HL-60/S4 (cell line): ENCODE measurements at regions not wholly inside any gene's neighbourhood (a gene's known extent, or its start where the extent isn't known, plus 50 kb on each side); places are given as distances from the start of the nearest gene placed in this dataset.

Source experiments
- in situ Hi-C: fragments of 300-500 bp; cut with MboI; formaldehyde crosslinking; loops from 2 replicates; pipeline ENCODE4 v1.14.3; 2022; ENCODE audit warnings: low sequenced_read_pairs

DNA sequence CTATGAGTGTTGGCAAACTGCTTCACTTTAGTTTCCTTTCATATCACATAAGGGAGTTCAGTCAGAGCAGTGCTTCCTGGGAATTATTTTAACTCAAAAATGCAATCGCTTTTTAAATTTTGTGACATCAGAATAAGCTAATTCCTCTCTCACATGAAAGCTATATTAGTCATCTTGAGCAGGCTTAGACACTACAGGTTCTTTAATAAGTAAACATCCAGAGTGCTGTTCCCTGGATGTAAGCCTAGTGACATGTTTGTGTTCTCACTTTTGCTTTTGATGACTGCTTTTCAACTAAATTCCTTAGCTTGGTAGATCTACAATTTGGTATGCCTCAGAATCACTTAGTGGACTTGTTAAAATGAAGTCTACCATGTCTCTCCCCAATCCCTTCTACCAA lies 252.7 kb upstream of the POU3F2 start:
- in situ Hi-C loops, result no loop called here

DNA sequence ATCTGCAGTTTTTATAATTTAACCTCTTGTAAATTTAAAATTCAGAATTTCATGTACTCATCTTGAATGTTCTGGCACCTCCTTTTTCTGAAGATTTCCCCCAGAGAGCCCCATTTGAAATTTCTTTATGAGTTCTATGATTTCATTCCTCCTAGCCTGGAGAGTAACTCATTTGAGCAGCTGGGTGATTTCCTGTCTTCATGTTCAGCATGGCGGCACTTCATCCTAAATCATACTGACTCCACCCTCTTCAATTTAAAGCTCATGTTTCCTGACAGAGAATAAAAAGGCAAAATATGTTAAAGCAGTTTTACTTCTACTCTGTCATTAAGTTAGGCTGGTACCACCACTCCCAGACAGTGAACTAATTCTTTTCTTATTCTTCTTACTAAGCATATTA lies 250.9 kb upstream of the POU3F2 start:
- in situ Hi-C loops, result no loop called here

DNA sequence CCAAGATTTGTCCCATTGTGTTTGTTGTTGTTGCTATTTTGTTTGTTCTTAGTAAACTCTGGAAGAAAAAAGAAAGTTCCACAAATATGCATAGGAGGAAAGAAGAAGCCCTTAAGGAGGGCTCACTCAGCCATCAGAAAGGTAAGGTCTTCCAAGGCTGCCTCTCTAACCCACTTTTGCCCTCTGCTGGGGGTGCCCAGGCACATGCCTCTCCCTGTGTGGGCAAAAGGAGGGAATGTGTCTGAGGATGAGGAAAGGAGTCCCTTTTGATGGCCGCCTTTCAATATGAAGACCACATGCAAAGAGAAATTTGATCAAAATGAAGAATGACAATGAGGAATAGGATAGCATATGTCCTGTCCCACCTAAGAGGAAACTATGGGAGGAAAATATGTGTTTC lies 248.2 kb upstream of the POU3F2 start:
- in situ Hi-C loops, result no loop called here

DNA sequence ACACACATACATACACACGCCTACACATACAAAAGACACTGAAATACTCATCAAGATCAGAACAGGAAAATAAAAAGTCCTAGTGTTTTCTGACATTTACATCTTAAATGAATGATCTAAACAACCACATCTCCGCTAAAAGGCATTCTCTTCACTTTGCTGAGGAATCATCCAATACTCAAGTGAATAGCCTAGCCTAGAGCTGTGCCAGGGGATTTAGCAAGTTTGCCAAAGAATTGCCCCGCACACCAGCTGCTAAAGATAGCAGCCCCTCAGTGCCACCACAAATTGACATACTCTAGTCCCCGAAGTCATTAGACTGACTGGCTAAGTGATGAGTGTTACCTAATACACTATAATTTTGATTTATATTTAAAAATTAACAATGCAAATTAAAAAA lies 246.8 kb upstream of the POU3F2 start:
- in situ Hi-C loops, result no loop called here

DNA sequence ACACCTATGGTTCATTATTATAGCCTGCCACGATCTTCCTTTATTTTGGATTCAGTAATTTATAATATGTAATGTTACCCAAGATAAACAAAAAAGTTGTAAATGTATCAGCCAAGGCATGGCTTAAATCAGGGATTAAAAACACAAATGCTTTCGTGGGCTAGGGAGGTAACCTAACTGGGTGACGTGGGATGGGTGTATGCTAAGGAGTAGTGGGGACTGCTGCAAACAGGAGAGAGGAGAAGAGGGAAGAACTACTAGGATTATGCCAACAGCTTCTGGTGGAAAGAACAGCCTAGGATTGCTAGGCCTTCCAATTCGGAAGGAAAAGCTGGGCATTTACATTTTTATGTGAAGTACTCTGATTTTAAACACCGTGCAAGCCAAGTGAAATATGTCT lies 244.8 kb upstream of the POU3F2 start:
- in situ Hi-C loops, result no loop called here

DNA sequence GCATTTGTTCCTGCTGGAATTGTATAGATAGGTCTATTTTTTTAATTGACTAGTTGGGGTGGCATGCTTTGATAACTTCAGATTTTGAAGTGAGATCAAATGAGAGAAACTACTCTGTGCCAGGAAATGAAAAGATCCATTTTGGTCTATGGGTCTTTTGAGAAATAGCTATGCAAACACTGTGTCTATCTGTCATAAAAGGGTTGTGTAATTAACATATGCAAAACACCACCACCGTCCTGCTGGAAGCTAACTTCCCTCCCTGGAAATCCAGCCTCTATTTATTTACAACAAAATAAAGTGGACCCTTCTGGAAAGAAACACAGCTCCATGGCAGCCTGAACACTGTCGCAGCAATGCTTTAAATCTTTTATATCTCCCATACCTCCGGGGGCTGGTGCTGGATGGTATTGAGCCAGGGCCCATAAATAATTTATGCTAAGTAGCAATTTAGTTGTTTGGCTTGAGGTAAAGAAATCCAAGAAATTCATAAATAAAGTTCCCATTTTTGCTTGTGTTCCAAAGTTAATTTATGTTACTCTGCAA lies 244.2 kb upstream of the POU3F2 start:
- in situ Hi-C loops, result no loop called here

DNA sequence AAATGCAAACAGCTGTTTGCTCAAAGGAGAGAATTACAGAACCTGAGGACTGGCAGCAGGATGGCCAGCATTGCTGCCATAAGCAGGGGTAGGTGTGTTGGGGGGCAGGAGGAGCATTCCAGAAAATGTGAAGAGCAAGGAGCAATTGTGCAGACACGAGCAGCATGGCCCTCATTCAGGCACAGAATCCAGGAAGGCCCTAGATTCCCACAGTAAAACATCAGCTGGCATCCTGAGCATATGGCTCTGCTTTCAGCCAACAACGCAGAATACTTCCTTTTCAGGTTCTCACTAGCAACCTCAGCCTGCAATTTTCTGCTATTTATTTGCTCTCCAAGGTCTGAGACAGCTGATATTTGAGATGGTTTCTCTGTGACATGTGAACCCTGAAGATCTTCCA lies 243.4 kb upstream of the POU3F2 start:
- in situ Hi-C loops, result no loop called here

DNA sequence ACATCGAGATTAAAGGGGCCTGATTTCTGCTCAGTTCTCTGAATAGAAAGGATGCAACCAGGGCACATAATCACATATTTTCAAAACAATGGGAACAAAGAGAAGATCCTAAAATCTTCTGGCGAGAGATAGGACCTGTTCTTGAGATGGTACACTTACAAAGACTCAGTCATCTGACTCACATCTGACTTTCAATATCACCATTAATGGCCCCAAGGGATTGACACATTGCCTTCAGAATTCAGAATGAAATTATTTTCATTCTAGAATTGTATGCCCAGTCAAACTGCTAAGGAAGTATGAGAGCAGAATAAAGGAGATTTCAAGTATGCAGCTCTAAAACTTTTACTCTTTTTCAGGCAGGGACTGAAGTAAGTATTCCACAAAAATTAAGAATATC lies 240.7 kb upstream of the POU3F2 start:
- in situ Hi-C loops, result no loop called here

DNA sequence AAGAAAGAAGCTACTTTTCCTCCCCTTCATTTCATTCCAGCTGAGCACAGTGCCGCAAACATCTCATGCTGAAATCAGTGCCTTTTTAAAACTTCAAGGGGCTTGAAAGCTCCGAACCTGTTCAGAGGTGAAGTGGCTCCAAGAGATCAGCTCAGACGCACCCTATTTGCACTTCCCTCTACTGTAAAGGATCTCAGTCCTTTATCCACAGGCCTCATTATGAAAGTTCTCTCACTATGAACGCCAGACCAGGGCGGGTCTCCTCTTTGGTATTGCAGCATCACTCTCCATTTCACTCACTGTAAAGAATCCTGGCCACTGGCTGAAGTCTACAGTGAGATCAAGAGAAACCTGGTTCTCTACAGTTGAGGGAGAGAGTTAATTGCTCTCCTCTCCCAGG lies 232.7 kb upstream of the POU3F2 start:
- in situ Hi-C loops, result no loop called here

DNA sequence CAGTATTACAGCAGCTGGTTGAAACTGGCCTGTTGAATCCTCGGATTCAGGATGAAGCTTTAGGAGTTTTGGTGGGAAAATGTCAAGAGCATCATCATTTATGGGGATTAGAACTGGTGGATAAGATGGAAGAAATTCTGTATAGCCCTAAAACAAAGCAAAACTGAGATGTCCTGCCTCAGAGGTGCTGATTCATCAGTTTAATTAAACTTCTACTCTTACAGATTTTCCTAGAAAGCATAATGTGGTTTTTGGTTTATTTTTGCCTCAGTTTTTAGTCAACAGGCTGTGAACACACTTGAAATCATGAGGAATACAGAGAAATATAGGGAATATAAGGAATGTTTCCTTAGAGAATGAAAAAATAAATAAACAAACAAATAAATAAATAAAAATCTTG lies 228.7 kb upstream of the POU3F2 start:
- in situ Hi-C loops, result no loop called here

DNA sequence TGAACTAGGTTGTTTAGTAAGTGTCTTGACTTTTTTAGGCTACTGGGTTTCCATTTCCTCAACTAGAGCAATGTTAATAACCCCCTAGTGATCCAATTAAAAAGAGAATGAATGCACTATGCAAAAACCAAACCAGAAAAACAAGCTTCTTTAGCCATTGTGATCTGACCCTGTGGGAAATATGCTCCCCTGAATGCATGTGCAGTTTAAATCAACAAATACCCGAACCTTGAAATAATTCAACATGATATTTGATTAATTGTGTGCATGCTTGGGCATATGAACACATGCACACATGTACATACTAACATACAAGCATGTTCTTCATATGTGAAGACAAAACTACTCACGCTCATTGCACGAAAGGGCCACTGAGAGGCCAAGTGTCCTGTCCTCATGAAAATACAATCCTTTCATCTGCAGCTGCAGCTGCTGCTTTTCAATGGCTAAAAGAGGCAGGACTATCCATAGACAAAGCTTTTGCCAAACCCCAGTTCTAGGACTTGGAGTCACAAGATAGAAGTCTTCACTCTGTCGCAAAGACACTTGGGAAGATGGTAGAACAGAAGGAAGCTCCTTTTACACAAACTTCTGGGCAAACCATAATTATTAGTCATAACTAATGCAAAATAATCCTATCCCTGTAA lies 207.1 kb upstream of the POU3F2 start:
- in situ Hi-C loops, result no loop called here

DNA sequence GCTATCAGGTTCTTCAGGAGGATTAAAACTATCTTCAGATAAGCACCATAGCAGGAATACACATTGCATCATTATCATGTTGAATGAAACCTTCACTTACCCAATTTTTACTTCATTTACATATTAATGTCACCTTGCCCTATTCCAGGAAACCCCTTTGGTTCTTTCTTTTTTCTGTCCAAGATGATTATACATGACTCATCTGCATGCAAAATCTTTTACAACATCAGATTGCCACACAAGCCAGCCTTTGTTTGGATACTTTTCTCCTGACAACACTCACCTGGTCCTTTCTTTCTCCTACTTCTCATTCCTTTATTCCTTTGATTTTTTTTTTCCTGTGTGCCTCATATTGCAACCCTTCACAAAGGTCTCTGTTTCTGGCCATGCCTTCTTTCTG lies 200.5 kb upstream of the POU3F2 start:
- in situ Hi-C loops, result no loop called here

DNA sequence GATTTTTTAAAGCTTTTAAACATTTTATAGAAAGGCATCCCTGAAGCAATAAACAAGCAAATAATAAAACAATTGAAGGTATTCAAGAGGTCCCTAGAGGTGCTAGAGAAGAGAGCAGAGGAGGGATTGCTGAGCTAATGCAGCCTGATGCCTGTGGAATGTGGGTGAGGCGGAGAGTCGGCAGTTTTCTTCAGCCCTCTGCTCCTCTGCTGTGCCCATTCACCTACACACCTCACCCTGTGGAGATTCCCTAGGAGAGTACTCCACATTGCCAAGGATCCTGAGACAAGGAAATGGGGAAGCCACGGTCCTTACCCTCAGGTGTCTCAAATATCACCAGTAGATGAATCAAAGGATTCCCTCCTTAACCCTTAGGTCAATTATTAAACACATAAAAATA lies 199.8 kb upstream of the POU3F2 start:
- in situ Hi-C loops, result no loop called here

DNA sequence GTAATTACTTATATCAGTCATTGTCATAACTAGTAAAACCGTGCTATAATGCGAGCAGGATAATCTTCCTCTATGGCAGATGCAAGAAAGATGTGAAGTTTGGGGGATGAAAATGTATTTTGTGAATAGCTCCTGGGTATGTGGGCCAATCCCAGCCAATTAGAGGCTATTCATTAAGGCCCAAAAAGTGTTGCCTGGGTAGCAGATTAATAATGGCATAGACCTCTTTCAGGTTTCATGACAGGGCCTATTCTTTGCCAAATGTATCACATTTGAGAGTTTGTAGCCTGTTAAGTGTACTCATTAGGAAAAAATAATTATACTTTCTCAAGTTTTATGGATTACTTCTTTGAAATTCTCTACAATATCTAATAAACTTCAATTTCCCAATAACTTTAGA lies 199.2 kb upstream of the POU3F2 start:
- in situ Hi-C loops, result no loop called here

DNA sequence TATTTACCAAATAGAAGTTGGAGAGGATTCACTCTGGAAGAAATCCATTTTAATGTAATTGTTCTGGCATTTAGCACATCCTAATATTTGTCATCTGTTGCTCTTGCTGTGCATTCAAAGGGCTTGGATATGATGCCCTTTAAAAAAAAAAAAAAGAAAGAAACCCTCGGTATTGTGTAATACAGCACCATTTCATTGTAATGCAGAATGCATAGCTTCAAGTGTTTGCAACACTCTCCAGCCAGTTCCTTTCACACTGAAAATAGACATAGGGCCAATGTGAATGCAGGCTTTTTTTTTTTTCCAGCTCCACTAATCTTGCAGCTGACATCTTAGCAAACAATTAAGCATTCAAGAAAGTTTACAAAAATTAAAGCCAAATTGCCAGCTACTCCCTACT lies 197.4 kb upstream of the POU3F2 start:
- in situ Hi-C loops, result no loop called here

DNA sequence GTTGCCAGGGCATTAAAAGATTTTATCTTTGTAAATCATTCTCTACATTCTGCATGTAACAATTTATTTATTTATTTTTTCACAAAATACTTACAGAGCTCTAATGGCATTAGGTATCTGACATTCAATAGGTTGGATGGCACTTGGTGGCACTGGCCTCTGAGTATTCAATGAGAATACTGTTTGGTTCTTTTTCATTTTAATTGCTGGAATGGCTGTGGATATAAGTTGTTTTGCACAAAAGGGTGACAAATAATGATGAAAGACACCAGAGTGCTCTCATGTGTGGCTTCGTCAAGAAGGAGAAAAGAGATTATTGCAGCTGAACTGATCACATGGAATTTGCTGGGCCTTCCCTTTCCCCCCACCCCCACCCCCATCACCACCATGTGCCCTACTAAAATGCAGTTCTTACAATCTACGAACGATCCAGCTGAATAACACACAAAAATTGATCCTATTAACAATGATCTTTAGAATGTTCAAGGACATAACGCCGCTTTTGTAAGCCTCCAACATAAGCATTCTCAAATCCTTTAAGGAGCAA lies 195.2 kb upstream of the POU3F2 start:
- in situ Hi-C loops, result no loop called here

DNA sequence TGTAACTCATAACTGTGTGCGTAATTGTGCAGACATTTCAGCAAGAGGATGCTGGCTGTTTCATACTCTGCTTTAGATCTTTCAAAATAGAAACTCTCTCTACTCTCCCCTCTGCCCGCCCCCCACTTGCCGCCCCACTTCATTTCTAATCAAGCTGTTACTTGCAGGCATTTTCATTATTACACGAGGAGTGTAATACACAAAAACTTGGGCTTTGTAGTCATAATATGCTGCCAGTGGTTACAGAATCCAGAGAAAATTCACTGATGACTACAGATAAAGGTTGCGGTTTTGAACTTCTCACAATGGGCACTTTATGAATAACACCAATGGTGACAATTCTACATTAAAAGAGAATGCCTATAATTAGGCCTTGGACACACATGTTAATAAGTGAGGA lies 194.0 kb upstream of the POU3F2 start:
- in situ Hi-C loops, result no loop called here

DNA sequence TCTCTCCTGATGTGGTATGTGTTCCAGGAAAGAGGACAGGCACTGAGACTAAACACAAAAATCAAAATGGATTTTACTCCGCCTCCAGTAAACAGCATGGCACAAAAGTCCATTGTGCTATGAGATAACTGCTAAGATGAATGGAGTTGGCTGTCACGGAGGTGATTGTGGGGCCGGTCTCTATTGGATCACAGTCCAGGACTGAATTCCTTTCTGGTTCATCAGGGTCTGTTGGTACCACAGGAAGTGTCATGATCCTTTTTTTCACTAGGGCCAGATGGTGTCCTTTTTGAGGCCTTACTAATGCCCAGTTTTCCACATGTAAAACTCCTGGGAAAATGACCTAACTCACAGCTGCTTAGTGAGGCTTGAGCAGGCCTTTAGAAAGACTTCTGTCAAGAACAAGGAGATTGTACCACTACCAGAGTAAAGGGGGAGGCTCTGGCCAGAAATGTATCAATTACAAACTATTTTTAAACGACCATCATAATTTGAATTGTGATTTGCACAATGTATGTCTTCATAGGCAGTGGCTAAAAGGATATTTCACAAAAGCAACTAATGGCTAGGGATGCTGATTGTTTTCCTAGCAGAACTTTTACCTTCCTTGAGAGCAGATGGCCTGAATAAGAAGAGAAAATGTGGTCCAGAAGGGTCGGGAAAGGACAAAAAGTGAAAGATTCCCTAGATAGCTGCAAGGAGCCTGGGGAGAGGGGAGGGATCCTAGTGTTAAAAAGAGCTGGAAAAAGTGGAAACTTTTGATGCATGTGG lies 192.2 kb upstream of the POU3F2 start:
- in situ Hi-C loops, result no loop called here

DNA sequence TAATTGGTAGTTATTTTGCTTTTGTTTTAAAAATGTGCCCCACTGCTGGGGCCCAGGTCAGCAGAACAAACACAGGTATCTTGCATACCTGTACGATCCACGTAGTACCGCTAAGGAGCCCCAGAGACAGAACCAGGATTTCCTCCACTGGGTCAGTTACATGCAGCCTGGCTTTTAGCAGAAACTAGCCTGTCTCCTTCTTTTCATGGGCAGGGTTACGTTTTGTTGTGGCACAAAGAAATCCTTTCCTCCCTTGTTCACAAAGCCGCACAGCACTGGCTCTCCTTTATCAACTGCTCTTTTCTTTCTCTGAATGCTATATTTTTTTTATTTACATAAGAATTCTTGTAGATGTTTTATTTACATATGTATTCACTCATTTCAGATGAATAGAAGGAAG lies 190.3 kb upstream of the POU3F2 start:
- in situ Hi-C loops, result no loop called here

DNA sequence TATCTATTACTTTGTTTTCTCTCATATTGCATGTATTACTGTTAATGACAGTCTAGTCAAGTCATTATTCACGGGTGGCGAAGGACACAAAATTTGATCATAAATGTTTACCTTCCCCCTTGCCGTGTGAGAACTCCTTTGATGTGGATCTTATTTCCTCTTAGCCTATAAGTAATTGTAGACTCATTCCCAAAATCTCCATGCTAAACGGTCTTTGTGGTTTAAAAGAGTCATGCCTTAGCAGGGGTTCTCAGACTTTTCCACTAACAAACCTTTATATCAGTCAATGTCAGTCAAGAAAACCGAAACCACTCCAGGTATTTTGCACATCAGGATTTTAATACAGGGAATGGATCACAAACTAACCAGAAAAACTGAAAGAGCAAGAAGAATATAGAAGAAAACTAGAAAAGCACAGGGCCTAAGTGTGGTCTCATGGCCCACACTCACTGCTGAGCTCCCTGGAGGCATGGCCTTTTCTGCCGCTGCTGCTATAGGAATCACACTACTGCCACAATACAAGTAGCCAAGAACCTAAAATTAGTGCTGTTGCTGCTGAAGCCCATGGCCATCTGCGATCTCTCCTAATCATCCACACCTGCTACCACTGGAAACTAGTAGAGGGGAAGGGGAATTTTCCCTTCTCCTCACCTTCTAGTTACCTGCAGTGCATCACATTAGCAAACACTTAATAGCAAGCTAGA lies 186.0 kb upstream of the POU3F2 start:
- in situ Hi-C loops, result no loop called here

DNA sequence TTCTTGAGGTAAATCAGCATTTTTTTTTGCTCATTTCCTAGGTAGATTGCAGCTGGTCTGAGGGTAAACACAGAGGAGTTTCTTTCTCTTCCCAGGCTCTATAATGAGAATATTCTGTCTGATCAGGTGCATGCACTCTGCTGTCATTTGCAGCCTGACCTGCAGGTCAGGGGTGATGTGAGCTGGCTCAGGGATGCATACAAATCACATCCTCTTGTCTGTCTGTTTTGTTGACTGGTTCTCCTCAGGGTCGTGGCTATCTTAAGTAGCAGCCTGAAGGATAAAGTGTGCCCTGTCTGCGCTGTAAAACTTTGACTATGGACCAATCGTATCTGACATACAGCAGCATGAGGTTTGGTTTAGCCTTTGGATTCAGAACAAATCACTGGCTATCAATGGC lies 183.4 kb upstream of the POU3F2 start:
- in situ Hi-C loops, result no loop called here

DNA sequence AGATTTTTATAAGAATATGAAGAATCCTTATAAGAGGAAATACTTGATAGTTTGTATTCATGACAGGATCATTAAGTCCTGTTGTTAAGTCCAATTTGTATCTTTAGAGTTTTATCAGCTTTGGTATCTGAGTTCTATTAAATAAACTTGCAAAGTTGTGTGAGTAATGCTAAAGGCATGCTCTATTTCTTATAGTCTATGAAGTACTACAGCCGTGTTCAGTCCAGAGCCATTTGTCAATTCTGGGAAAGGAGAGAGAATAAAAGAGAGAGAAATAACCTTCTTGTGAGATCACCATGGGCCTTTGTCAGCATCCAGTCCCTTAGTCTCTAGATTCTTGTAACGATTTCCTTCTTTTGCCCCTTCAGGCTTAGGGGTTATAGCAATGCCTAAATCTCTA lies 181.2 kb upstream of the POU3F2 start:
- in situ Hi-C loops, result no loop called here
